Uterus (tissue), 2 donors: ENCODE measurements at regions not wholly inside any gene's neighbourhood (a gene's known extent, or its start where the extent isn't known, plus 50 kb on each side); places are given as distances from the start of the nearest gene placed in this dataset.

Experiments
- CTCF ChIP-seq, 4 experiments: fragments of 200-600 bp in 2 of 4; fragments of 450-650 bp in 2 of 4; sonication (generic) in 2 of 4; IDR thresholded peaks; one replicate each; pipeline ENCODE4 v1.5.1; 2016 to 2019; ENCODE audit warnings: antibody characterized with exemption in 4 of 4, mild to moderate bottlenecking in 2 of 4, moderate library complexity in 1 of 4
- POLR2A ChIP-seq, 2 donors: fragments of 450-650 bp; IDR thresholded peaks; one replicate each; pipeline ENCODE4 v1.6.1; 2016; ENCODE audit warnings: antibody characterized with exemption in 2 of 2, mild to moderate bottlenecking in 1 of 2, moderate library complexity in 1 of 2

- no peak for TF ChIP-seq CTCF (IDR thresholded peaks at IDR 0.05)
- no peak for TF ChIP-seq POLR2A (IDR thresholded peaks at IDR 0.05)
Observed at GRCh38 chr1:244242446-244242845, 191.4 kb downstream of the ZBTB18 start.
